GM23338 (cell line): ENCODE measurements at regions not wholly inside any gene's neighbourhood (a gene's known extent, or its start where the extent isn't known, plus 50 kb on each side); places are given as distances from the start of the nearest gene placed in this dataset.

Experiments
- ATAC-seq: fragments of 200-7000 bp; cut with Tn5 transposase; 3 replicates; pipeline ENCODE4 v1.9.1; 2020
- DNase-seq: peaks from one replicate; pipeline ENCODE4 v3.0.0-alpha.2; 2015; ENCODE audit warnings: low spot score
- H2AFZ ChIP-seq: fragments of 200-600 bp; sonication (generic); 2 replicates; pipeline ENCODE4 v1.8.0; 2016; ENCODE audit warnings: antibody characterized with exemption, mild to moderate bottlenecking, moderate library complexity
- H3F3A ChIP-seq: fragments of 200-600 bp; sonication (generic); replicated peaks from 2 replicates; pipeline ENCODE4 v1.8.0; 2017; ENCODE audit warnings: antibody characterized with exemption, mixed run types, low read depth
- H3K27ac ChIP-seq: fragments of 200-600 bp; sonication (generic); 2 replicates; pipeline ENCODE4 v1.6.1; 2016; ENCODE audit warnings: low read depth
- H3K27me3 ChIP-seq: fragments of 200-600 bp; sonication (generic); 2 replicates; pipeline ENCODE4 v1.8.0; 2016; ENCODE audit warnings: mild to moderate bottlenecking, mixed run types, moderate library complexity; ENCODE audit not compliant: insufficient read depth
- H3K36me3 ChIP-seq: fragments of 200-600 bp; sonication (generic); 2 replicates; pipeline ENCODE4 v1.8.0; 2016; ENCODE audit warnings: mild to moderate bottlenecking; ENCODE audit not compliant: insufficient read depth
- H3K4me1 ChIP-seq: fragments of 200-600 bp; sonication (generic); 2 replicates; pipeline ENCODE4 v1.8.0; 2016; ENCODE audit warnings: mild to moderate bottlenecking, moderate library complexity; ENCODE audit not compliant: insufficient read depth
- H3K4me2 ChIP-seq: fragments of 200-600 bp; sonication (generic); 2 replicates; pipeline ENCODE4 v1.7.1; 2017; ENCODE audit warnings: mixed run types
- H3K4me3 ChIP-seq: fragments of 200-600 bp; sonication (generic); 2 replicates; pipeline ENCODE4 v1.6.1; 2016; ENCODE audit warnings: mixed run types
- H3K79me2 ChIP-seq: fragments of 200-600 bp; sonication (generic); replicated peaks from 2 replicates; pipeline ENCODE4 v1.8.0; 2017; ENCODE audit warnings: mild to moderate bottlenecking; ENCODE audit not compliant: insufficient read depth
- H3K9me2 ChIP-seq: fragments of 200-600 bp; sonication (generic); 2 replicates; pipeline ENCODE4 v1.8.0; 2017; ENCODE audit not compliant: insufficient read depth
- H4K20me1 ChIP-seq: fragments of 200-600 bp; sonication (generic); replicated peaks from 2 replicates; pipeline ENCODE4 v1.8.0; 2017; ENCODE audit warnings: mild to moderate bottlenecking; ENCODE audit not compliant: insufficient read depth
- H3K27ac Mint-ChIP-seq: 2 replicates; pipeline ENCODE4 v1.8.0; 2020; ENCODE audit warnings: inconsistent platforms, mild to moderate bottlenecking, moderate library complexity, mixed read lengths
- H3K27me3 Mint-ChIP-seq: 3 replicates; pipeline ENCODE4 v1.8.0; 2022; ENCODE audit warnings: low read depth, mild to moderate bottlenecking, moderate library complexity, mixed read lengths, inconsistent platforms; ENCODE audit not compliant: insufficient read depth, poor library complexity
- H3K36me3 Mint-ChIP-seq: 3 replicates; pipeline ENCODE4 v1.8.0; 2021; ENCODE audit warnings: low read depth, mild to moderate bottlenecking, inconsistent platforms, moderate library complexity, mixed read lengths
- H3K4me1 Mint-ChIP-seq: 3 replicates; pipeline ENCODE4 v1.8.0; 2020; ENCODE audit warnings: mild to moderate bottlenecking, inconsistent platforms, mixed read lengths
- H3K4me3 Mint-ChIP-seq: 3 replicates; pipeline ENCODE4 v1.8.0; 2021; ENCODE audit warnings: moderate library complexity, mild to moderate bottlenecking, inconsistent platforms, mixed read lengths
- H3K9me3 Mint-ChIP-seq: 3 replicates; pipeline ENCODE4 v1.8.0; 2020; ENCODE audit warnings: moderate library complexity, mild to moderate bottlenecking, inconsistent platforms, mixed read lengths
- ETS1 ChIP-seq: IDR thresholded peaks from 2 replicates; pipeline ENCODE4 v1.6.1; 2016; ENCODE audit warnings: antibody characterized with exemption
- EZH2 ChIP-seq: fragments of 200-600 bp; sonication (generic); IDR thresholded peaks from one replicate; pipeline ENCODE4 v1.8.0; 2017; ENCODE audit warnings: antibody characterized with exemption, mild to moderate bottlenecking, low read depth; ENCODE audit not compliant: unreplicated experiment
- EZH2phosphoT487 ChIP-seq: fragments of 200-600 bp; sonication (generic); IDR thresholded peaks from one replicate; pipeline ENCODE4 v1.8.1; 2018; ENCODE audit warnings: antibody characterized with exemption; ENCODE audit not compliant: unreplicated experiment
- NANOG ChIP-seq: IDR thresholded peaks from 2 replicates; pipeline ENCODE4 v1.6.1; 2016; ENCODE audit warnings: antibody characterized with exemption, borderline replicate concordance
- REST ChIP-seq: IDR thresholded peaks from one replicate; pipeline ENCODE4 v1.6.1; 2018; ENCODE audit warnings: antibody characterized with exemption; ENCODE audit not compliant: unreplicated experiment
- ZNF114 ChIP-seq: fragments of 250-450 bp; sonication (Bioruptor Pico); IDR thresholded peaks from 2 replicates; pipeline ENCODE4 v1.5.0; 2020; ENCODE audit warnings: mild to moderate bottlenecking, moderate library complexity
- ZNF331 ChIP-seq: fragments of 250-450 bp; sonication (Bioruptor Pico); IDR thresholded peaks from 2 replicates; pipeline ENCODE4 v1.5.0; 2020; ENCODE audit warnings: low read depth, mild to moderate bottlenecking, moderate library complexity
- TF ChIP-seq, protein P1 (sequence below), 2 experiments: fragments of 200-600 bp in 1 of 2; sonication (generic) in 1 of 2; conservative IDR thresholded peaks; 2 replicates each; pipeline versions ENCODE4 v1.5.1 to v1.6.1; 2016 to 2017; ENCODE audit warnings: antibody characterized with exemption in 2 of 2, low read depth in 2 of 2, mild to moderate bottlenecking in 2 of 2, moderate library complexity in 1 of 2

DNA sequence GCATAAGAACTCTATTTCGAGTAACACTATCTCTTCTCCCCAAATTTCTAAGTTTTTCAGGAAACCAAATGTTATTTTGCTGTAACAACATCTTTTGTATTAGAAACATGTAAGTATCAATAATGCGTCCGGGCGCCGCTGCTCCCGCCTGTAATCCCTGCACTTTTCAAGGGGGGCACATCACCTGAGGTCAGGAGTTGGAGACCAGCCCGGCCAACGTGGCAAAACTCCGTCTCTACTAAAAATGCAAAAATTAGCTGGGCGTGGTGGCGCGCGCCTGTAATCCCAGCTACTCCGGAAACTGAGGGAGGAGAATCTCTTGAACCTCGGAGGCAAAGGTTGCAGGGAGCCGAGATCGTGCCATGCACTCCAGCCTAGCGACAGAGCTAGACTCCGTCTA, 881.1 kb upstream of the NUDT12 start (continued):
- TF ChIP-seq, protein P1, sequence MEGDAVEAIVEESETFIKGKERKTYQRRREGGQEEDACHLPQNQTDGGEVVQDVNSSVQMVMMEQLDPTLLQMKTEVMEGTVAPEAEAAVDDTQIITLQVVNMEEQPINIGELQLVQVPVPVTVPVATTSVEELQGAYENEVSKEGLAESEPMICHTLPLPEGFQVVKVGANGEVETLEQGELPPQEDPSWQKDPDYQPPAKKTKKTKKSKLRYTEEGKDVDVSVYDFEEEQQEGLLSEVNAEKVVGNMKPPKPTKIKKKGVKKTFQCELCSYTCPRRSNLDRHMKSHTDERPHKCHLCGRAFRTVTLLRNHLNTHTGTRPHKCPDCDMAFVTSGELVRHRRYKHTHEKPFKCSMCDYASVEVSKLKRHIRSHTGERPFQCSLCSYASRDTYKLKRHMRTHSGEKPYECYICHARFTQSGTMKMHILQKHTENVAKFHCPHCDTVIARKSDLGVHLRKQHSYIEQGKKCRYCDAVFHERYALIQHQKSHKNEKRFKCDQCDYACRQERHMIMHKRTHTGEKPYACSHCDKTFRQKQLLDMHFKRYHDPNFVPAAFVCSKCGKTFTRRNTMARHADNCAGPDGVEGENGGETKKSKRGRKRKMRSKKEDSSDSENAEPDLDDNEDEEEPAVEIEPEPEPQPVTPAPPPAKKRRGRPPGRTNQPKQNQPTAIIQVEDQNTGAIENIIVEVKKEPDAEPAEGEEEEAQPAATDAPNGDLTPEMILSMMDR (conservative IDR thresholded peaks at IDR 0.05; ENCODE audit: low read depth in 2 of 2) = no peak
- TF ChIP-seq ZNF331 (CRISPR knock-in tag) (no peak), REST (no peak), EZH2phosphoT487 (no peak), ETS1 (no peak), ZNF114 (CRISPR knock-in tag) (no peak)

GRCh38 chr5:104431981-104432380, 869.4 kb upstream of the NUDT12 start:
- H3K27ac Mint-ChIP-seq = no peak overlapping the region

DNA sequence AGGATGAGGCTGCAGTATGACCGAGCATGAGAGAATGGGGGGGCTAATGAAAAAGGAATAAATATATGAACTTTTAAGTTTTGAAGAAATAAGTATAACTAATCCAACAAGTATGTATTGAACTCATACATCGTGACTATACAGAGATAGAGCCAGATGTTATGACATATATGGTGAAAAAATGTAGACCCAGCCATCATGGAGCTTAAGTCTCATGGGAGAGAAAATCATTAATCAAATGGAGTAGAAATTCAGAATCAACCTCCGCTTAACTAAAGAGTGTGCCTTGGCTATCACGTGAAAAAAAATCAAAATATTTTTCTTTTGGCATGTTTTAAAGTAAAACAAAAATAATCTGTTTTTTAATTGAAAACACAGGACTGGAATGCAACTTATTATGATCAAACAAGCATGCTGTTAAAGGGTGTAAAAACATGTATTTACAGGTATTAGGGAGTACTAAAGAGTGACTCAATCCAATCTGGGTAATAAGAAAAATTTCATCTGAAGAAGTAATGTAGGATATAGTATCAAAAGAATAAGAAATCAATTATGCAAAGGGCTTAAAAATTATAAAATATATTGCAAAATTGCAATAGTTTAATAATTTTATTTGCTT, 868.5 kb upstream of the NUDT12 start:
- Histone ChIP-seq H3K27ac (no peak overlapping the region), H3K4me2 (no peak overlapping the region), H3K79me2 (no peaks in the 10 kb centered on the region), H3K36me3 (no peaks in the 10 kb centered on the region), H4K20me1 (no peaks in the 10 kb centered on the region), H3K27me3 (no peaks in the 10 kb centered on the region), H3K4me1 (no peaks in the 10 kb centered on the region), H3F3A (no peaks in the 10 kb centered on the region), H3K4me3 (no peak overlapping the region), H3K9me2 (no peaks in the 10 kb centered on the region), H2AFZ (no peak overlapping the region)
- peaks cover 3% of the 10 kb centered on the region for H3K27me3 Mint-ChIP-seq
- H3K9me3 Mint-ChIP-seq = no peaks in the 10 kb centered on the region
- ATAC-seq (no peak), DNase-seq (no peak)
- no peaks in the 10 kb centered on the region for H3K4me1 Mint-ChIP-seq
- no peak overlapping the region for H3K4me3 Mint-ChIP-seq
- TF ChIP-seq ETS1 = no peak
- no peak for TF ChIP-seq NANOG
- no peak for TF ChIP-seq EZH2
- H3K27ac Mint-ChIP-seq = no peak overlapping the region
- H3K36me3 Mint-ChIP-seq = no peaks in the 10 kb centered on the region

More at GRCh38 chr5:104431981-104432380, 869.4 kb upstream of the NUDT12 start:
- Mint-ChIP-seq H3K27me3 (peaks cover 3% of the 10 kb centered on the region), H3K9me3 (no peaks in the 10 kb centered on the region), H3K4me3 (no peak overlapping the region), H3K36me3 (no peaks in the 10 kb centered on the region), H3K4me1 (no peaks in the 10 kb centered on the region)
- TF ChIP-seq NANOG = no peak
- no peaks in the 10 kb centered on the region for H3K36me3 ChIP-seq
- H4K20me1 ChIP-seq = no peaks in the 10 kb centered on the region
- no peak overlapping the region for H3K27ac ChIP-seq
- no peaks in the 10 kb centered on the region for H3K79me2 ChIP-seq
- ATAC-seq (no peak), DNase-seq (no peak)
- H3K4me3 ChIP-seq = no peak overlapping the region
- H3F3A ChIP-seq = no peaks in the 10 kb centered on the region
- no peaks in the 10 kb centered on the region for H3K9me2 ChIP-seq
- no peak overlapping the region for H3K4me2 ChIP-seq
- H3K4me1 ChIP-seq = no peaks in the 10 kb centered on the region
- no peak overlapping the region for H2AFZ ChIP-seq
- no peaks in the 10 kb centered on the region for H3K27me3 ChIP-seq
